ENCODE measurements at regions not wholly inside any gene's neighbourhood (a gene's known extent, or its start where the extent isn't known, plus 50 kb on each side); places are given as distances from the start of the nearest gene placed in this dataset.

GRCh38 chr5:91562922-91563321 is 179.8 kb upstream of the ARRDC3 start:
- DNase-seq (no peak), ATAC-seq (no peak)
- no peak overlapping the region for H3K27ac ChIP-seq
- no peaks in the 10 kb centered on the region for H3K27me3 ChIP-seq
- H3K4me3 ChIP-seq: no peak overlapping the region
- in situ Hi-C loops (cut with MboI; ENCODE audit: low sequenced_read_pairs in 4 of 4) (no loop called here), intact Hi-C loops (cut with DNase I; ENCODE audit: low total_unique reads) (no loop called here)
- H3K4me1 ChIP-seq: no peaks in the 10 kb centered on the region
- H3K9me3 ChIP-seq: no peaks in the 10 kb centered on the region
- TF ChIP-seq CTCF (IDR thresholded peaks at IDR 0.05 in 4 of 5, conservative IDR thresholded peaks at IDR 0.05 in 1 of 5) (no peak), POLR2A (IDR thresholded peaks at IDR 0.05) (no peak)
- no peaks in the 10 kb centered on the region for H3K36me3 ChIP-seq

- no peak for DNase-seq
- no peak for ATAC-seq
Measured at GRCh38 chr5:91541696-91542095, 158.6 kb upstream of the ARRDC3 start.

GRCh38 chr5:91538179-91538578 is 155.1 kb upstream of the ARRDC3 start:
- intact Hi-C loops (cut with DNase I; ENCODE audit: low total_unique reads) (no loop called here), in situ Hi-C loops (cut with MboI; ENCODE audit: low sequenced_read_pairs in 4 of 4) (no loop called here)
- Histone ChIP-seq H3K27me3 (no peaks in the 10 kb centered on the region), H3K4me3 (no peak overlapping the region), H3K9me3 (no peaks in the 10 kb centered on the region), H3K4me1 (no peaks in the 10 kb centered on the region), H3K36me3 (no peaks in the 10 kb centered on the region), H3K27ac (no peak overlapping the region)
- DNase-seq (no peak), ATAC-seq (no peak)
- TF ChIP-seq POLR2A (IDR thresholded peaks at IDR 0.05): no peak
- TF ChIP-seq CTCF (IDR thresholded peaks at IDR 0.05 in 4 of 5, conservative IDR thresholded peaks at IDR 0.05 in 1 of 5): no peak

More at GRCh38 chr5:91541696-91542095, 158.6 kb upstream of the ARRDC3 start:
- no peaks in the 10 kb centered on the region for H3K36me3 ChIP-seq
- TF ChIP-seq POLR2A (IDR thresholded peaks at IDR 0.05) (no peak), CTCF (IDR thresholded peaks at IDR 0.05 in 4 of 5, conservative IDR thresholded peaks at IDR 0.05 in 1 of 5) (no peak)
- no peak overlapping the region for H3K4me3 ChIP-seq
- H3K27me3 ChIP-seq: no peaks in the 10 kb centered on the region
- H3K27ac ChIP-seq: no peak overlapping the region
- no peaks in the 10 kb centered on the region for H3K9me3 ChIP-seq
- no peaks in the 10 kb centered on the region for H3K4me1 ChIP-seq
- intact Hi-C loops (cut with DNase I; ENCODE audit: low total_unique reads) (no loop called here), in situ Hi-C loops (cut with MboI; ENCODE audit: low sequenced_read_pairs in 4 of 4) (no loop called here)

- Histone ChIP-seq H3K4me1 (no peaks in the 10 kb centered on the region), H3K36me3 (no peaks in the 10 kb centered on the region), H3K27ac (no peak overlapping the region), H3K9me3 (no peaks in the 10 kb centered on the region), H3K27me3 (no peaks in the 10 kb centered on the region), H3K4me3 (no peak overlapping the region)
- no peak for DNase-seq
- no peak for TF ChIP-seq POLR2A (IDR thresholded peaks at IDR 0.05)
- no peak for ATAC-seq
- in situ Hi-C loops (cut with MboI; ENCODE audit: low sequenced_read_pairs in 4 of 4): no loop called here
- intact Hi-C loops (cut with DNase I; ENCODE audit: low total_unique reads): no loop called here
Measured at GRCh38 chr5:91535499-91535898, 152.4 kb upstream of the ARRDC3 start.

- ATAC-seq (no peak), DNase-seq (no peak)
- TF ChIP-seq CTCF (IDR thresholded peaks at IDR 0.05 in 4 of 5, conservative IDR thresholded peaks at IDR 0.05 in 1 of 5) (no peak), POLR2A (IDR thresholded peaks at IDR 0.05) (no peak)
- Histone ChIP-seq H3K4me3 (no peak overlapping the region), H3K4me1 (no peaks in the 10 kb centered on the region), H3K27ac (no peak overlapping the region), H3K36me3 (no peaks in the 10 kb centered on the region), H3K27me3 (no peaks in the 10 kb centered on the region), H3K9me3 (no peaks in the 10 kb centered on the region)
- intact Hi-C loops (cut with DNase I; ENCODE audit: low total_unique reads): no loop called here
- in situ Hi-C loops (cut with MboI; ENCODE audit: low sequenced_read_pairs in 4 of 4): no loop called here
Measured at GRCh38 chr5:91534332-91534731, 151.2 kb upstream of the ARRDC3 start.
